ENCODE measurements at regions not wholly inside any gene's neighbourhood (a gene's known extent, or its start where the extent isn't known, plus 50 kb on each side); places are given as distances from the start of the nearest gene placed in this dataset.
"Not testable (repeated sequence)": the region's sequence is repeated elsewhere in the genome, so short reads cannot be mapped to it uniquely, and the experiment has no call there.

- H3K79me1 ChIP-seq (ENCODE audit: insufficient read depth, low read depth, low read length, poor library complexity, severe bottlenecking), result no peaks in the 10 kb centered on the region
- H3K27me3 Mint-ChIP-seq (ENCODE audit: low read depth), result peaks cover 37% of the 10 kb centered on the region
- H2AK5ac ChIP-seq (ENCODE audit: insufficient read length, low read length), result no peak overlapping the region
- H2BK15ac ChIP-seq (ENCODE audit: low read depth, low read length), result no peak overlapping the region
- H3K14ac ChIP-seq (ENCODE audit: insufficient read depth, low read length), result no peak overlapping the region
- no peak overlapping the region for H3K4me3 Mint-ChIP-seq
- H3K79me2 ChIP-seq (ENCODE audit: insufficient read depth, low read length), result no peaks in the 10 kb centered on the region
- H3K4me1 Mint-ChIP-seq, result peaks cover 6% of the 10 kb centered on the region in 2 experiments
- no peak overlapping the region for H3K18ac ChIP-seq (ENCODE audit: insufficient read length, low read depth, low read length)
- no peak overlapping the region for H3K23ac ChIP-seq (ENCODE audit: insufficient read length, low read depth, low read length)
- no peak overlapping the region for H3K9ac ChIP-seq (ENCODE audit: extremely low read depth, insufficient read length, low read length)
- H3K27ac Mint-ChIP-seq, result no peak overlapping the region
- no peak overlapping the region for H2AFZ ChIP-seq (ENCODE audit: low read length)
- no peaks in the 10 kb centered on the region for H4K20me1 ChIP-seq (ENCODE audit: control insufficient read depth, insufficient read depth, insufficient read length)
- no peak overlapping the region for H3K56ac ChIP-seq (ENCODE audit: insufficient read length, low read depth, low read length)
- no peak overlapping the region for H2BK12ac ChIP-seq (ENCODE audit: insufficient read length, low read depth, low read length)
- no peak overlapping the region for H4K91ac ChIP-seq (ENCODE audit: insufficient read length, low read depth, low read length)
- WGBS (ENCODE audit: extremely low coverage, insufficient read length, low lambda C conversion rate), result no CpG with 5 or more reads among the region's 2 CpGs
- H3K36me3 Mint-ChIP-seq (ENCODE audit: insufficient read depth in 1 of 3, low read depth in 3 of 3), result no peaks in the 10 kb centered on the region
- H4K5ac ChIP-seq (ENCODE audit: insufficient read length, low read depth, low read length), result no peak overlapping the region
- H3K9me3 ChIP-seq (ENCODE audit: control insufficient read depth, low read depth, low read length), result no peaks in the 10 kb centered on the region
- H2BK20ac ChIP-seq (ENCODE audit: low read depth, low read length, poor library complexity, severe bottlenecking), result no peak overlapping the region
- no peak for TF ChIP-seq CTCF (conservative IDR thresholded peaks at IDR 0.05)
- no peak overlapping the region for H2BK5ac ChIP-seq (ENCODE audit: insufficient read length, low read length)
- H3K4ac ChIP-seq (ENCODE audit: low read depth, low read length), result no peak overlapping the region
- no peak overlapping the region for H4K8ac ChIP-seq (replicated peaks; ENCODE audit: insufficient read length, low read depth, low read length)
- no peaks in the 10 kb centered on the region; a peak in 1 of 5 replicates for H3K9me3 Mint-ChIP-seq
- no peak for DNase-seq
- no peak overlapping the region for H3T11ph ChIP-seq (ENCODE audit: low read length)
- no peak overlapping the region for H2BK120ac ChIP-seq (ENCODE audit: low read depth, low read length, poor library complexity, severe bottlenecking)
- H3K4me1 ChIP-seq (ENCODE audit: insufficient read depth, low read length), result no peaks in the 10 kb centered on the region
- no peak overlapping the region for H3K4me2 ChIP-seq (ENCODE audit: insufficient read depth, insufficient read length, low read length)
- no peaks in the 10 kb centered on the region for H3K27me3 ChIP-seq (ENCODE audit: insufficient read depth, low read length)
- no peaks in the 10 kb centered on the region for H3K23me2 ChIP-seq (ENCODE audit: insufficient read length, low read depth, low read length, poor library complexity, severe bottlenecking)
- no peak overlapping the region for H3K27ac ChIP-seq (ENCODE audit: insufficient read length, low read depth, low read length)
These were observed 66.3 kb upstream of the HOXC13 start for GRCh38 chr12:53872367-53872766.

- DNase-seq; H3K4ac ChIP-seq (ENCODE audit: low read depth, low read length); H3T11ph ChIP-seq (ENCODE audit: low read length); H4K8ac ChIP-seq (replicated peaks; ENCODE audit: insufficient read length, low read depth, low read length); H3K18ac ChIP-seq (ENCODE audit: insufficient read length, low read depth, low read length); H2BK120ac ChIP-seq (ENCODE audit: low read depth, low read length, poor library complexity, severe bottlenecking); H3K9ac ChIP-seq (ENCODE audit: extremely low read depth, insufficient read length, low read length); H4K5ac ChIP-seq (ENCODE audit: insufficient read length, low read depth, low read length); H3K14ac ChIP-seq (ENCODE audit: insufficient read depth, low read length); H3K36me3 Mint-ChIP-seq (ENCODE audit: insufficient read depth in 1 of 3, low read depth in 3 of 3); H3K27ac Mint-ChIP-seq; H2BK5ac ChIP-seq (ENCODE audit: insufficient read length, low read length); H3K27me3 ChIP-seq (ENCODE audit: insufficient read depth, low read length); H2BK12ac ChIP-seq (ENCODE audit: insufficient read length, low read depth, low read length); H3K79me2 ChIP-seq (ENCODE audit: insufficient read depth, low read length); H3K4me2 ChIP-seq (ENCODE audit: insufficient read depth, insufficient read length, low read length); H3K9me3 Mint-ChIP-seq; H3K27ac ChIP-seq (ENCODE audit: insufficient read length, low read depth, low read length); H3K9me3 ChIP-seq (ENCODE audit: control insufficient read depth, low read depth, low read length); H3K4me3 Mint-ChIP-seq; H3K56ac ChIP-seq (ENCODE audit: insufficient read length, low read depth, low read length); H4K20me1 ChIP-seq (ENCODE audit: control insufficient read depth, insufficient read depth, insufficient read length); H2BK20ac ChIP-seq (ENCODE audit: low read depth, low read length, poor library complexity, severe bottlenecking); H2BK15ac ChIP-seq (ENCODE audit: low read depth, low read length); H2AK5ac ChIP-seq (ENCODE audit: insufficient read length, low read length); H2AFZ ChIP-seq (ENCODE audit: low read length); H3K4me1 ChIP-seq (ENCODE audit: insufficient read depth, low read length); H3K79me1 ChIP-seq (ENCODE audit: insufficient read depth, low read depth, low read length, poor library complexity, severe bottlenecking); H3K4me1 Mint-ChIP-seq; H4K91ac ChIP-seq (ENCODE audit: insufficient read length, low read depth, low read length); H3K23me2 ChIP-seq (ENCODE audit: insufficient read length, low read depth, low read length, poor library complexity, severe bottlenecking); H3K23ac ChIP-seq (ENCODE audit: insufficient read length, low read depth, low read length): not testable (repeated sequence)
- H3K27me3 Mint-ChIP-seq (ENCODE audit: low read depth), result peaks cover 28% of the 10 kb centered on the region
- no CpG with 5 or more reads among the region's 3 CpGs for WGBS (ENCODE audit: extremely low coverage, insufficient read length, low lambda C conversion rate)
These were observed 60.7 kb upstream of the HOXC13 start for GRCh38 chr12:53877961-53878360.
